ENCODE measurements at regions not wholly inside any gene's neighbourhood (a gene's known extent, or its start where the extent isn't known, plus 50 kb on each side); places are given as distances from the start of the nearest gene placed in this dataset.

DNA sequence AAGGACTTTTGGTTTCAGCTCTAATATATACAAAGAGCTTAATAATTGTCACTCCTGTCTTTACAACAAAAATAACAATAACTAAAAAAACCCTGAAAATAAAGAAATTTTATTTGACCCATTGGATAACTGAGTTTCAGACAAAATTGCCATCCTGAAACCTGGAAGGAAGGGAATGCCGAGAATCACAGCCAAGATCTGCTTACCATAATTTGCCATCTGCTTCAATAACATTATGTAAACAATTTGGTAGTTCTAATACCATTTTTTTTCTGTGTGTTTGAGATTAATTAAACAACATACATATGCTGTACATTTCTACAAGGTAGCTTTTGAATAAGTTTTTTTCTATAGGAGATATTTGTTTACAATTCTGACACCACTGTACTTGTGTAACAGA is 596.3 kb upstream of the MGAT4C start:
- ChIA-PET POLR2A (no interaction called here), CTCF (no interaction called here)
- H3K4me1 Mint-ChIP-seq: no peaks in the 10 kb centered on the region
- no peaks in the 10 kb centered on the region for H3K36me3 Mint-ChIP-seq (ENCODE audit: low read depth)
- H3K4me3 Mint-ChIP-seq: no peak overlapping the region
- DNase-seq: no peak
- H3K9me3 Mint-ChIP-seq: no peaks in the 10 kb centered on the region
- no peak overlapping the region for H3K27ac Mint-ChIP-seq
- no peaks in the 10 kb centered on the region for H3K27me3 Mint-ChIP-seq

DNA sequence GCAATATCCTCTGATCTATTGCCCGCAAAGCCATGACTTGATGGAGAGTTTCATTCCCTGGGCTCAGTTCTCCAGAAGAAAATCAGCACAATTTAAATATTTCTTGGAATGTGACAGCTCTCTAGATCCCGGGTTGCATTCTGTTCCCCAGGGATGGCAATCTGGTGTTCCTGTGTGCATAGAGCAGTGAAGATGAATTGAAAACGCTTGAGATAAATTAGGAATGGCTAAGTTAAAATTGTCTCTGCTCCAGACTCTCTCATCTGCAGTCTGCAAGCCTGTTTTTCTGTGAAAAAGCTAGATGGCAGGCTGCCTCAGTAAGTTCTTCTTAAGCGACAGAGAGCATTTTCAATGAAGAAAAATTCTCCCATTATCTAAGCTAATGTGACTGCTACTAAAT is 582.5 kb upstream of the MGAT4C start:
- Mint-ChIP-seq H3K27ac (no peak overlapping the region), H3K27me3 (no peaks in the 10 kb centered on the region), H3K4me3 (no peak overlapping the region), H3K4me1 (no peaks in the 10 kb centered on the region), H3K36me3 (ENCODE audit: low read depth) (no peaks in the 10 kb centered on the region), H3K9me3 (no peaks in the 10 kb centered on the region)
- no peak for DNase-seq
- ChIA-PET POLR2A (no interaction called here), CTCF (no interaction called here)

DNA sequence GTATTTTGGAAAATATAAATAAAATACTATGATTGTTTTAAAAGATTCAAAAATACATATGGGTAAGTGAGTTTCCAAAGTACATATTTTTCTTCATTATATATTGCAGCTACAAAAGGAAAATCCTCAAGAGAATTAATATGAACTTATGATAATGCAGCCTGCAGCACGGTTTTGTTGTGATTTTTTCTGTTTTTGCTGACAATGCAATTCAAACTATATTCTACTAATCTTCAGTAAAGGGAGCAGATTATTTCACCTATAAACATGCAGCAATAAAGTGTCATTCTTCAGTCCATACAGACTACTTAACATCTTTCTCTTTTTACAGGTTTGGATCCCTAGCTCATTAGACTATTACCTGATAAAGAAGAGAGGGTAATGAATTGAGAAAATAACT is 582.1 kb upstream of the MGAT4C start:
- H3K27ac Mint-ChIP-seq: no peak overlapping the region
- H3K9me3 Mint-ChIP-seq: no peaks in the 10 kb centered on the region
- H3K4me1 Mint-ChIP-seq: no peaks in the 10 kb centered on the region
- ChIA-PET CTCF (no interaction called here), POLR2A (no interaction called here)
- H3K27me3 Mint-ChIP-seq: no peaks in the 10 kb centered on the region
- DNase-seq: no peak
- H3K36me3 Mint-ChIP-seq (ENCODE audit: low read depth): no peaks in the 10 kb centered on the region
- no peak overlapping the region for H3K4me3 Mint-ChIP-seq

DNA sequence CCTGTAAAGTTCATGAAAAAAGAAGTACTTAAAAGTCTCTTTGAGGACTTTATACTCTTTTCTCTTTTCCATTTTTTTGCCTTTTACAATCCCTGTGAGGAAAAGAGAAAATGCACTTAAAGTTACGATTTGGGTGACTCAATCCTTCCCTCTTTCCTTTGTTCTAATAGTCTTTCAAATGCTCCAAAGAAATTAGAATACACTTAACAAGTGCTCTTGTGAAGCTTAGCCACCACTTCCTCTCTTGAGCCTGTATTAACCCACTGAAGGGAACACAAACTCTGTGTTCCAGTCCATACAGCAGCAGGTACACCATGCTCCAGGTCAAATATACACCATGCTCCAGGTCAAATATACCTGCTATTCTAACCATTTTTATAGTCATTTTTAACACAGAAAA is 581.1 kb upstream of the MGAT4C start:
- ChIA-PET POLR2A (no interaction called here), CTCF (no interaction called here)
- Mint-ChIP-seq H3K27ac (no peak overlapping the region), H3K27me3 (no peaks in the 10 kb centered on the region), H3K9me3 (no peaks in the 10 kb centered on the region), H3K4me3 (no peak overlapping the region), H3K36me3 (ENCODE audit: low read depth) (no peaks in the 10 kb centered on the region), H3K4me1 (no peaks in the 10 kb centered on the region)
- DNase-seq: no peak

DNA sequence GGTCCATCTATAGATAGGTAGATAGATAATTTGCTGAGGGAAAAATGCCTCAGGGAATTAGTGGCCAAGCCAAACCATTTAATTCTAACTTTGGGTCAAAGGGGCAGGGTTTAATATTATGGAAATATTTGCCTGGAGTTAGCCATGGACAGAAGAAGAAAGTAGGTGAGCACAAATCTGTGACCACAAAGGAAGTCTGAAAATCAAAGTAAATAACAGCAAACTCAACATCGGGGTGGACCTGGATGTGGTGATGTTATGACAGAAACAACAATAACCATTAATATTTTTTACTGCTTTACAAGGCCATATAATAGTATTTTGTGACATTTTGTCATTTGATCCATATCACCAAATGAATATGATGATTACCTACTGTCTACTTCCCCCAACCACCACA is 578.0 kb upstream of the MGAT4C start:
- H3K9me3 Mint-ChIP-seq: no peaks in the 10 kb centered on the region

DNA sequence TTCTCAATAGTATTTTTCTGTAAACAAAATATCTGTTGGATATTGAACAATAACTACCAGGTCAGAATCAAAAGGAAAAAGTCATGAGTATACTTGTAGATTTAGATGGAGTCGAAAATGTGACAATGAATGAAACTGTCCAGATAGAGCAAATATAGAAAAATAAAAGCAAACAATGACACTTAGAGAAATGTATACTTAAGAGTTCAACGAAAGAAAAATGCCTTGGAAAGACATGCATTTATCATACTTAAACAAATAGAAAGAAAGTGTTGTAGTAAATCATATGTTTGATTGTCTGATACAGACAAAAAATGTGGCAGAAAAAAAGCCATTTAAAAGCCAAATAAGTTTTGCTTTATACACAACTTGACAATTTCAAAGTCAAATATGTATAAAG is 571.2 kb upstream of the MGAT4C start:
- peaks cover 2% of the 10 kb centered on the region for H3K9me3 Mint-ChIP-seq
- DNase-seq: no peak
- no peaks in the 10 kb centered on the region for H3K4me1 Mint-ChIP-seq
- H3K27ac Mint-ChIP-seq: no peak overlapping the region
- CTCF ChIA-PET: no interaction called here
- no peaks in the 10 kb centered on the region for H3K36me3 Mint-ChIP-seq (ENCODE audit: low read depth)
- no peak overlapping the region for H3K4me3 Mint-ChIP-seq
- no peaks in the 10 kb centered on the region for H3K27me3 Mint-ChIP-seq
- POLR2A ChIA-PET: no interaction called here

More for the DNA sequence above, 578.0 kb upstream of the MGAT4C start:
- Mint-ChIP-seq H3K27ac (no peak overlapping the region), H3K4me1 (no peaks in the 10 kb centered on the region), H3K27me3 (no peaks in the 10 kb centered on the region), H3K4me3 (no peak overlapping the region), H3K36me3 (ENCODE audit: low read depth) (no peaks in the 10 kb centered on the region)
- no peak for DNase-seq
- CTCF ChIA-PET: no interaction called here
- POLR2A ChIA-PET: no interaction called here

DNA sequence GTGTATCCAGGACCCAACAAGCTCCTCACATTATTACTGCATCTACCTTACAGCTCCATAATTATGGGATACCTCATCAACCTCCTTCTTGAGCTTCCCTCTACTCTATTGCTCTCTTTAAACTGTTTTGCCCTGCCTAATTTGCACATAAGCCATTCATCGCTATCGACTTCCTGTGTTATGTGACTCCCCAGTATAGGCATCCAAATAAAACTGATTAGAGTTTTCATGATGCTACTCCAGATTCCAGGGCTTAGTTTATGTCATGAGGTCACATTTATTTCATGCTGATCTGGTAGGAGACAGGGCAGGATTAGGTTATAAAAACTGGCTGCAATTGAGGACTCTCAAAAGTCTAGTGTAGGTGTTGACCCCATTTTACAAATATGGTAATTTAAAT is 569.9 kb upstream of the MGAT4C start:
- Mint-ChIP-seq H3K36me3 (ENCODE audit: low read depth) (no peaks in the 10 kb centered on the region), H3K9me3 (peaks cover 2% of the 10 kb centered on the region), H3K4me1 (no peaks in the 10 kb centered on the region), H3K4me3 (no peak overlapping the region), H3K27me3 (no peaks in the 10 kb centered on the region), H3K27ac (no peak overlapping the region)
- CTCF ChIA-PET: no interaction called here
- no peak for DNase-seq
- POLR2A ChIA-PET: no interaction called here

DNA sequence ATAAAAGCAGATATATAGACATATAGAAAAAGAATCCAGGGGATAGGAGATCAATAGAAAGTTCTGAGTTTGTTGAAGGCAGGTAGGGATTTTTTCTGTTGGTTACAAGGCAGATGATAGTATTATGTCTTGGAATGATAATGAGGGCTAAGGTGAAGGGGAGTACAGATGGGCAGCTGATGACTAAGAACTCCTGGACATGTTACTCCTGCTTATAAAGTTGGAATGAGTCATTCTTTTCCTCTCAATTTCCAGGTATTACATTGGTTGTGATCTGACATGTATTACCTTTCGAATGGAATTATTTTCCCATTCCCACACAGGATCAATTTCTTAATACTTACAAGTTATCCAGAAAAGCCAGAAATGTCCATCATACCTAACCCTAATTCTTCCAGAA is 545.2 kb upstream of the MGAT4C start:
- H3K27me3 Mint-ChIP-seq: no peaks in the 10 kb centered on the region
- H3K4me3 Mint-ChIP-seq: no peak overlapping the region
- H3K9me3 Mint-ChIP-seq: no peaks in the 10 kb centered on the region
- ChIA-PET POLR2A (no interaction called here), CTCF (no interaction called here)
- H3K27ac Mint-ChIP-seq: no peak overlapping the region
- no peaks in the 10 kb centered on the region for H3K4me1 Mint-ChIP-seq
- no peak for DNase-seq
- H3K36me3 Mint-ChIP-seq (ENCODE audit: low read depth): no peaks in the 10 kb centered on the region

DNA sequence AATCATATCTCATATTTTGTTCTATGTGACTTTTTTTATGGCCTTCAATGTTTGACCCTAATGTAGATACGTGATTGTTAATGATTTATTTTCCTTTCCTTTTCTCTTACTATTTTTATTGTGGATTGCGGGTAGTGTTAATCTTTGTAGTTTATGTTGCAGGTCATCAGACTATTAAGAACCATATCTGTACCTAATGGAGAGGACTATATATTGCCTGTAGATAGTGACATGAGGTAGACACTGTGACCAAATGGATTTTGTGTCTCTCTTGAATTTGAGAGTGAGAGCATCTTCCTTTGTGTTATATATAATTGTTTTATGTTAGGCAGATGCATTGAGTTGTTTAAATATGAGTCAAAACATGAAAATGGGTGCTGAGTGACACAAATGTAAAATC is 543.4 kb upstream of the MGAT4C start:
- Mint-ChIP-seq H3K4me3 (no peak overlapping the region), H3K36me3 (ENCODE audit: low read depth) (no peaks in the 10 kb centered on the region), H3K27ac (no peak overlapping the region), H3K9me3 (no peaks in the 10 kb centered on the region), H3K27me3 (no peaks in the 10 kb centered on the region), H3K4me1 (no peaks in the 10 kb centered on the region)
- CTCF ChIA-PET: interaction anchor here (1.0 kb wide), 1 partner anchor 19 kb away, joined by 3 read pairs; no protein-coding TSS in a partner anchor
- POLR2A ChIA-PET: no interaction called here
- no peak for DNase-seq

DNA sequence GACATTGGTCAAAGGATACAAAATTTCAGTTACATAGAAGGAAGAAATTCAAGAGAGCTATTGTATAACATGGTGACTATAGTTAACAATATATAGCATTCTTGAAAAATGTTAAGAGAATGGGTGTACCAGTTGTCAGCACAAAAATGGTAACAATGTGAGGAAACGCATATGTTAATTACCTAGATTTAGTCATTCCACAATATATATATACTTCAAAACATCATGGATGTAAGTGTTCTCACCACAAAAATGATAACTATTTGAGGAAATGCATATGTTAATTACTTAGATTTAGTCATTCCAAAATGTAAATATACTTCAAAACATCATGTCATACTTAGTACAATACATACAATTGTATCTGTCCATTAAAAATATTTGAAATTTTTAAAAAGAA is 540.4 kb upstream of the MGAT4C start:
- POLR2A ChIA-PET: no interaction called here
- H3K36me3 Mint-ChIP-seq (ENCODE audit: low read depth): no peaks in the 10 kb centered on the region
- CTCF ChIA-PET: no interaction called here

DNA sequence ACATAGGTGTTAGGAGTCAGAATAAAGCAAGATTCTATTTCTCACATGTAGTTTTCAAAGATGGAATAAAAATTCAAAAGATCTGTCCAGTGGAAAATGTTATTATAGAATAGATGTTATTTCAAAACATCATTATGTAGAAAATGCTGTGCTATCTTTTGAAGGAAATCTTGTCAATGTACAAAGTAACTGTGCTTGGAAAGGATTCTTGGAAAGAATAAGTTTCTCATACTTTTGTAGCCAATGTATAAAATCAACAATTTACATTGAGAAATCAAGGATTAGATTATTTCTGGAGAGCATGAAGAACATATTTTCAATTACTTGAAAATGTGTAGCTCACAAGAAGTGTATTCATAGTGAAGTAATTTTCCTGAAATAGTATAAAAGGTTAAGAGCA is 532.5 kb upstream of the MGAT4C start:
- Mint-ChIP-seq H3K9me3 (peaks cover 2% of the 10 kb centered on the region), H3K27ac (no peak overlapping the region), H3K27me3 (no peaks in the 10 kb centered on the region), H3K36me3 (ENCODE audit: low read depth) (no peaks in the 10 kb centered on the region), H3K4me1 (no peaks in the 10 kb centered on the region), H3K4me3 (no peak overlapping the region)
- no peak for DNase-seq
- POLR2A ChIA-PET: no interaction called here
- CTCF ChIA-PET: interaction anchor here (0.6 kb wide), 1 partner anchor 359 kb away, joined by 3 read pairs; no protein-coding TSS in a partner anchor

More for the DNA sequence above, 540.4 kb upstream of the MGAT4C start:
- peaks cover under 1% of the 10 kb centered on the region for H3K9me3 Mint-ChIP-seq
- H3K27me3 Mint-ChIP-seq: no peaks in the 10 kb centered on the region
- no peak overlapping the region for H3K4me3 Mint-ChIP-seq
- H3K4me1 Mint-ChIP-seq: no peaks in the 10 kb centered on the region
- no peak for DNase-seq
- no peak overlapping the region for H3K27ac Mint-ChIP-seq

DNA sequence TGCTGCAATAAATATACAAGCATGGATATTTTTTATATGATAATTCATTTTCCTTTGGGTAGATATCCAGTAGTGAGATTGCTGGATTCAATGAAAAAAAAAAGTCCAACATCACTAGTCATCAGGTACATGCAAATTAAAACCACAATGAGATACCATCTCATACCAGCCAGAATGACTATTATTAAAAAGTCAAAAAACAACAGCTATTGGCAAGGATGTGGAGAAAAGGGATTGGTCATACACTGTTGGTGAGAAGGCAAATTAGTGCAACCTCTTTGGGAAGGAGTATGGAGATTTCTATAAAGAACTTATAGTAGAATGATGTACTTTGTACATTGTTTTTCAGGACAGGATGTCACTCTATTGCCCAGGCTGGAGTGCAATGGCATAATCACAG is 531.2 kb upstream of the MGAT4C start:
- POLR2A ChIA-PET: no interaction called here
- H3K4me1 Mint-ChIP-seq: no peaks in the 10 kb centered on the region

DNA sequence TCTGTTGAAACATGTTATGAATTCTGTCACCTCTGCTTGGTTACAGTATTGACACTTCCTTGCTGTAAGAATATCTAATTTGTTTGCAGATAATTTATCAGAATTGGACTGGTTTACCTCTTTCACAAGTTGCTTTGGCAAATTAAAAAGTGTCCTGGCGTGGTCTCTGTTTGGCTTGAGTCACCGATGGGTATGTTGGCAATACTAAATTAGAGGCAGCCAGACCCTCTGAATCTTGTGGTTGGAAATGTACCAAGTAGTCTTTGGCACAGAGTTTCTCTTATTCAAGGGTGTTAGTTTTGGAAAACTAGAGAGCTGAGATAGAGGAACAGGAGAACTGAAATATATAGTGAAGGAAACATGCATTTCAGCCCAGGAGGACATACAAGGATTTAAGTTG is 521.1 kb upstream of the MGAT4C start:
- DNase-seq: no peak
- no peaks in the 10 kb centered on the region for H3K4me1 Mint-ChIP-seq
- H3K9me3 Mint-ChIP-seq: peaks cover 6% of the 10 kb centered on the region
- no peak overlapping the region for H3K4me3 Mint-ChIP-seq
- H3K27me3 Mint-ChIP-seq: no peaks in the 10 kb centered on the region
- no peak overlapping the region for H3K27ac Mint-ChIP-seq
- POLR2A ChIA-PET: no interaction called here
- CTCF ChIA-PET: no interaction called here
- H3K36me3 Mint-ChIP-seq (ENCODE audit: low read depth): no peaks in the 10 kb centered on the region

More for the DNA sequence above, 531.2 kb upstream of the MGAT4C start:
- DNase-seq: no peak
- no peak overlapping the region for H3K27ac Mint-ChIP-seq
- no peak overlapping the region for H3K4me3 Mint-ChIP-seq
- H3K9me3 Mint-ChIP-seq: peaks cover 2% of the 10 kb centered on the region
- no peaks in the 10 kb centered on the region for H3K36me3 Mint-ChIP-seq (ENCODE audit: low read depth)
- no peaks in the 10 kb centered on the region for H3K27me3 Mint-ChIP-seq
- CTCF ChIA-PET: no interaction called here

DNA sequence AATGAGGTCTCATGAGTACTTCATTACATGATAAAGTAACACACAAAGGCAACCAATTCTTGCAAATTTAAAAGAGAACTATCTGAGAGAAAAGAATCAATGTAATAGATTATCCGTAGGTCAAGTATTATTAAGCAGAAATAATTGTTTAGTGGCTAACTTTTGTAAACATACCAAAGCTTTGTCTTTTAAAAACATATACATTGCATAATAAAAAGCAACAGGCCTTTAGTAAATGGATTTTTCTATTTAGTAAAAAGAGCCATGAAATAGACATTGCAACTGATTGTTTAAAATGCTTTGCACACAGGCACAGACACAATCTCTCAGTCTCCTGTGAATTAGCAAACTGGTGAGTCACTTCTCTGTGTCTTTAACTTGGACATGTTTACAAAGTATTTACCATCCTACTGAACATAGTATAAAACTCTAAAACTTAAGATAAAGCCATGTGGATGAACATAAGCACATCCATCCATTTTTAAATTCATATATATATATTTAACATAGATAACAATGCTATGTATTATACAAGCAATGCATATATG is 518.7 kb upstream of the MGAT4C start:
- Mint-ChIP-seq H3K9me3 (peaks cover 1% of the 10 kb centered on the region), H3K4me3 (no peak overlapping the region), H3K27ac (no peak overlapping the region), H3K27me3 (no peaks in the 10 kb centered on the region), H3K4me1 (no peaks in the 10 kb centered on the region), H3K36me3 (ENCODE audit: low read depth) (no peaks in the 10 kb centered on the region)
- ChIA-PET CTCF (no interaction called here), POLR2A (no interaction called here)
- DNase-seq: no peak

DNA sequence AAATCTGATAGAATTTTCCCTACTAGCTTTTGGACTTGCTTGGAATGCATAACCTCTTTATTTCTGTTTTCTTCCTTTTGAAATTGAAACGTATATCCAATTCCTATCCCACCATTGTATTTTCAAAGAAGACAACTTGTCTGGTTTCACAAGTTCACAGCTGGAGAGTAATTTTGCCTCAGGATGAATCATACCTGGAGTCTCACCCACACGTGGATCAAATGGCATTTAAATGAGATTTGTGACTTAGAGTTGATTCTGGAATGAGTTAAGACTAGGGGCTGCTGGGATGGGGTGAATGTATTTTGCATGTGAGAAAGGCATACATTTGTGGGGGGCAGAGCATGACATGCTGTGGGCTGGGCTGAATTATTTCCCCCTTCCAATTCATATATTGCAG is 516.5 kb upstream of the MGAT4C start:
- DNase-seq: no peak
- H3K4me1 Mint-ChIP-seq: no peaks in the 10 kb centered on the region
- ChIA-PET POLR2A (no interaction called here), CTCF (no interaction called here)
- H3K27ac Mint-ChIP-seq: no peak overlapping the region
- no peaks in the 10 kb centered on the region for H3K27me3 Mint-ChIP-seq
- H3K4me3 Mint-ChIP-seq: no peak overlapping the region
- H3K9me3 Mint-ChIP-seq: peaks cover 4% of the 10 kb centered on the region
- H3K36me3 Mint-ChIP-seq (ENCODE audit: low read depth): no peaks in the 10 kb centered on the region
